ENCODE measurements at regions not wholly inside any gene's neighbourhood (a gene's known extent, or its start where the extent isn't known, plus 50 kb on each side); places are given as distances from the start of the nearest gene placed in this dataset.

DNA sequence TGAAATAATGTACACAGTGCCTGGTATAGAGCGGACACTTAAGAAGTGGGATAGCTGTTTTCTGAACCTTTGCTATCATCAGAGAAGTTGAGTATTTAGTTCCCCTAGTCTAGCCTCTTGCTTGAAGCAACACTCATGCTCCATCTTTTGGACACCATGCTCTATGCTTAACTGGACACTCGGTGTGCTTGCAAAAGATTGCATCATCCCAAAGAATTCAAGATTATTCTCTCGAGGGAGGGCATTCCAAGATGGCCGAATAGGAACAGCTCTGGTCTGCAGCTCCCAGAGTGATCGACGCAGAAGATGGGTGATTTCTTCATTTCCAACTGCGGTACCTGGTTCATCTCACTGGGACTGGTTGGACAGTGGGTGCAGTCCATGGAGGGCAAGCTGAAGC lies 143.9 kb upstream of the FSHR start:
- Histone ChIP-seq H3K36me3 (ENCODE audit: insufficient read depth, low read length) (no peaks in the 10 kb centered on the region), H3K9ac (ENCODE audit: low read length) (no peak overlapping the region), H2AFZ (ENCODE audit: low read depth, low read length) (no peak overlapping the region), H3K27ac (ENCODE audit: low read depth, low read length) (no peak overlapping the region), H3K9me3 (ENCODE audit: insufficient read depth, low read depth, low read length) (no peaks in the 10 kb centered on the region), H4K20me1 (ENCODE audit: insufficient read depth, low read length) (no peaks in the 10 kb centered on the region), H3K27me3 (ENCODE audit: insufficient read depth, low read length) (no peaks in the 10 kb centered on the region), H3K4me3 (ENCODE audit: insufficient read depth, low read depth, low read length) (no peak overlapping the region), H3K4me2 (ENCODE audit: low read length) (no peak overlapping the region), H3K79me2 (ENCODE audit: insufficient read depth, low read length) (no peaks in the 10 kb centered on the region), H3K4me1 (ENCODE audit: insufficient read depth, low read length) (no peaks in the 10 kb centered on the region)
- H3K27me3 Mint-ChIP-seq (ENCODE audit: low read depth, unreplicated experiment): no peaks in the 10 kb centered on the region
- no peaks in the 10 kb centered on the region for H3K4me1 Mint-ChIP-seq (ENCODE audit: low read depth, unreplicated experiment)
- no peaks in the 10 kb centered on the region for H3K9me3 Mint-ChIP-seq (ENCODE audit: unreplicated experiment)
- no peaks in the 10 kb centered on the region for H3K36me3 Mint-ChIP-seq (ENCODE audit: low read depth, unreplicated experiment)
- TF ChIP-seq, protein P1, sequence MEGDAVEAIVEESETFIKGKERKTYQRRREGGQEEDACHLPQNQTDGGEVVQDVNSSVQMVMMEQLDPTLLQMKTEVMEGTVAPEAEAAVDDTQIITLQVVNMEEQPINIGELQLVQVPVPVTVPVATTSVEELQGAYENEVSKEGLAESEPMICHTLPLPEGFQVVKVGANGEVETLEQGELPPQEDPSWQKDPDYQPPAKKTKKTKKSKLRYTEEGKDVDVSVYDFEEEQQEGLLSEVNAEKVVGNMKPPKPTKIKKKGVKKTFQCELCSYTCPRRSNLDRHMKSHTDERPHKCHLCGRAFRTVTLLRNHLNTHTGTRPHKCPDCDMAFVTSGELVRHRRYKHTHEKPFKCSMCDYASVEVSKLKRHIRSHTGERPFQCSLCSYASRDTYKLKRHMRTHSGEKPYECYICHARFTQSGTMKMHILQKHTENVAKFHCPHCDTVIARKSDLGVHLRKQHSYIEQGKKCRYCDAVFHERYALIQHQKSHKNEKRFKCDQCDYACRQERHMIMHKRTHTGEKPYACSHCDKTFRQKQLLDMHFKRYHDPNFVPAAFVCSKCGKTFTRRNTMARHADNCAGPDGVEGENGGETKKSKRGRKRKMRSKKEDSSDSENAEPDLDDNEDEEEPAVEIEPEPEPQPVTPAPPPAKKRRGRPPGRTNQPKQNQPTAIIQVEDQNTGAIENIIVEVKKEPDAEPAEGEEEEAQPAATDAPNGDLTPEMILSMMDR (IDR thresholded peaks at IDR 0.05; ENCODE audit: insufficient read depth, low read depth, low read length): no peak
- TF ChIP-seq EZH2 (IDR thresholded peaks at IDR 0.05; ENCODE audit: insufficient read depth, low read length): no peak
- FAIRE-seq (no peak), DNase-seq (ENCODE audit: low read depth) (no peak)
- no peak overlapping the region for H3K4me3 Mint-ChIP-seq (ENCODE audit: unreplicated experiment)
- H3K27ac Mint-ChIP-seq (ENCODE audit: unreplicated experiment): no peak overlapping the region

DNA sequence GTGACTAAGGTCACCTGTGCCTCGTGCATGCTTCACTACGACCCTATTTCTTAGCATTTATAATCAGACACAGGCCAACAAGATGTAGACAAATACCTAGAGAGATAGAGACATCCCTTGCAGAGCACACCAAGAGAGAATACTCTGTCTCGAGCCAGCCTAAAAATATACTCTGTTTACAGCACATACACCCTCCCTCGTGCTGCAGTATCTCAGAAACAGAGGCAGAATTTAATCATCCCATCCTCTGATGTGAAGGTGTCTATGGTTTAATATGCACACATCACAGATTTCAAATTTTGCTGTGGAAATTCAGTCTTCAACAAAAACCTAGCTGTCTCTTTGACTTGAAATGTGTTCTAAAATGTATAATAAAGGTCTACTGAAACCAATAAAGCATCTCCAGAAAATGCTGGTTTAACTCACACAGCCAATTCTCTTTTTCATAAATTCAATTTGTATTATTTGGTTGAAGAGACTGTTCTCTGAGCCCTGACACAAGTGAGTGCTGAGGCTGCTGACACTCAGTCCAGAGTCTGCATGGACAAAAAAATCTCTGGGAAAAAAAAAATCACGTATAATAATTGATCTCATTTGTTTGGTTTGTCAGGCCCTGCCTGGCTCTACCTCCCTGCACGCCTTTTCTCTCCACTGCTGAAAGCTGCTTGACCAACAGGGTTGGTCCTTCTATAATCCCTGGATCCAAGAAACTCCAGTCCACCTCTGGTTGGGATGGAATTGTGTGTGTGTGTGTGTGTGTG lies 142.0 kb upstream of the FSHR start:
- no peaks in the 10 kb centered on the region for H3K27me3 Mint-ChIP-seq (ENCODE audit: low read depth, unreplicated experiment)
- no peaks in the 10 kb centered on the region for H4K20me1 ChIP-seq (ENCODE audit: insufficient read depth, low read length)
- no peak overlapping the region for H3K4me2 ChIP-seq (ENCODE audit: low read length)
- H3K27ac ChIP-seq (ENCODE audit: low read depth, low read length): no peak overlapping the region
- no peaks in the 10 kb centered on the region for H3K27me3 ChIP-seq (ENCODE audit: insufficient read depth, low read length)
- DNase-seq (ENCODE audit: low read depth) (no peak), FAIRE-seq (no peak)
- H3K36me3 Mint-ChIP-seq (ENCODE audit: low read depth, unreplicated experiment): no peaks in the 10 kb centered on the region
- H3K36me3 ChIP-seq (ENCODE audit: insufficient read depth, low read length): no peaks in the 10 kb centered on the region
- H3K9me3 Mint-ChIP-seq (ENCODE audit: unreplicated experiment): no peaks in the 10 kb centered on the region
- H3K9me3 ChIP-seq (ENCODE audit: insufficient read depth, low read depth, low read length): no peaks in the 10 kb centered on the region
- TF ChIP-seq, protein P1 (IDR thresholded peaks at IDR 0.05; ENCODE audit: insufficient read depth, low read depth, low read length): no peak
- TF ChIP-seq EZH2 (IDR thresholded peaks at IDR 0.05; ENCODE audit: insufficient read depth, low read length): no peak
- H2AFZ ChIP-seq (ENCODE audit: low read depth, low read length): no peak overlapping the region
- H3K27ac Mint-ChIP-seq (ENCODE audit: unreplicated experiment): no peak overlapping the region
- H3K4me3 ChIP-seq (ENCODE audit: insufficient read depth, low read depth, low read length): no peak overlapping the region
- no peak overlapping the region for H3K9ac ChIP-seq (ENCODE audit: low read length)
- H3K4me1 Mint-ChIP-seq (ENCODE audit: low read depth, unreplicated experiment): no peaks in the 10 kb centered on the region
- H3K4me3 Mint-ChIP-seq (ENCODE audit: unreplicated experiment): no peak overlapping the region
- no peaks in the 10 kb centered on the region for H3K79me2 ChIP-seq (ENCODE audit: insufficient read depth, low read length)
- H3K4me1 ChIP-seq (ENCODE audit: insufficient read depth, low read length): no peaks in the 10 kb centered on the region

DNA sequence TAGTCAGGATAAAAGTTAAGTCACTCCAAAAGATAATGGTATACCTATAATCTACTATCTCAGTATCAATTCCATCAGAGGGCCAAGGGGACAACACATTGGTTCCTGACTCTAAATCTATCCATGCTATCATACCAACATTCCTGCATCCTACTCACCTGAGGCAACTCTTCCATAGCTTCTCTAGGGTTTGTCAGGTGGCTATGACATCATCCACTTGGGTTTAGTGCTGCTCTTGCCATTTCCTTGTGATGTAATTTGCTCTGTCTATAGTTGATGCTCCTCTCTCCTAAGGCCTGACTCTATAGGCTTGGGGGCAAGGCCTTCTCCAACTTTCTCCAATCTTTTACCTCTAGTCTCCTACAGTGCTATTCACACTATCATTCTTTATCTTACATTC lies 139.9 kb upstream of the FSHR start:
- no peak overlapping the region for H2AFZ ChIP-seq (ENCODE audit: low read depth, low read length)
- H3K4me3 ChIP-seq (ENCODE audit: insufficient read depth, low read depth, low read length): no peak overlapping the region
- FAIRE-seq (no peak), DNase-seq (ENCODE audit: low read depth) (no peak)
- H3K4me1 ChIP-seq (ENCODE audit: insufficient read depth, low read length): no peaks in the 10 kb centered on the region
- Mint-ChIP-seq H3K4me1 (ENCODE audit: low read depth, unreplicated experiment) (peaks cover 2% of the 10 kb centered on the region), H3K27ac (ENCODE audit: unreplicated experiment) (no peak overlapping the region), H3K27me3 (ENCODE audit: low read depth, unreplicated experiment) (peaks cover 2% of the 10 kb centered on the region), H3K4me3 (ENCODE audit: unreplicated experiment) (no peak overlapping the region), H3K9me3 (ENCODE audit: unreplicated experiment) (no peaks in the 10 kb centered on the region), H3K36me3 (ENCODE audit: low read depth, unreplicated experiment) (no peaks in the 10 kb centered on the region)
- H3K4me2 ChIP-seq (ENCODE audit: low read length): no peak overlapping the region
- H4K20me1 ChIP-seq (ENCODE audit: insufficient read depth, low read length): no peaks in the 10 kb centered on the region
- H3K36me3 ChIP-seq (ENCODE audit: insufficient read depth, low read length): no peaks in the 10 kb centered on the region
- no peaks in the 10 kb centered on the region for H3K9me3 ChIP-seq (ENCODE audit: insufficient read depth, low read depth, low read length)
- no peak for TF ChIP-seq EZH2 (IDR thresholded peaks at IDR 0.05; ENCODE audit: insufficient read depth, low read length)
- TF ChIP-seq, protein P1 (IDR thresholded peaks at IDR 0.05; ENCODE audit: insufficient read depth, low read depth, low read length): no peak
- H3K27me3 ChIP-seq (ENCODE audit: insufficient read depth, low read length): no peaks in the 10 kb centered on the region
- no peak overlapping the region for H3K9ac ChIP-seq (ENCODE audit: low read length)
- no peaks in the 10 kb centered on the region for H3K79me2 ChIP-seq (ENCODE audit: insufficient read depth, low read length)
- H3K27ac ChIP-seq (ENCODE audit: low read depth, low read length): no peak overlapping the region
